ENCODE measurements at regions not wholly inside any gene's neighbourhood (a gene's known extent, or its start where the extent isn't known, plus 50 kb on each side); places are given as distances from the start of the nearest gene placed in this dataset.

- Mint-ChIP-seq H3K27ac (no peak overlapping the region), H3K4me3 (no peak overlapping the region), H3K27me3 (no peaks in the 10 kb centered on the region), H3K9me3 (no peaks in the 10 kb centered on the region), H3K4me1 (ENCODE audit: unreplicated experiment) (no peaks in the 10 kb centered on the region), H3K36me3 (no peaks in the 10 kb centered on the region)
- DNase-seq (ENCODE audit: extremely low spot score, unreplicated experiment), result no peak
- no peak for TF ChIP-seq CTCF (conservative IDR thresholded peaks at IDR 0.05)
These were observed 945.8 kb upstream of the CRIM1 start for GRCh38 chr2:35409762-35410161.

- Mint-ChIP-seq H3K27me3 (no peaks in the 10 kb centered on the region), H3K27ac (no peak overlapping the region), H3K36me3 (no peaks in the 10 kb centered on the region), H3K9me3 (no peaks in the 10 kb centered on the region), H3K4me1 (ENCODE audit: unreplicated experiment) (no peaks in the 10 kb centered on the region), H3K4me3 (no peak overlapping the region)
- no peak for TF ChIP-seq CTCF (conservative IDR thresholded peaks at IDR 0.05)
- no peak for DNase-seq (ENCODE audit: extremely low spot score, unreplicated experiment)
These were observed 947.3 kb upstream of the CRIM1 start for GRCh38 chr2:35408320-35408719.

GRCh38 chr2:35391736-35392442 is 963.7 kb upstream of the CRIM1 start:
- no peak overlapping the region for H3K4me3 Mint-ChIP-seq

GRCh38 chr2:35378791-35379190 is 976.8 kb upstream of the CRIM1 start:
- no peaks in the 10 kb centered on the region for H3K27me3 Mint-ChIP-seq
- H3K4me1 Mint-ChIP-seq (ENCODE audit: unreplicated experiment), result no peaks in the 10 kb centered on the region
- no peaks in the 10 kb centered on the region for H3K36me3 Mint-ChIP-seq
- no peak for TF ChIP-seq CTCF (conservative IDR thresholded peaks at IDR 0.05)
- no peak for DNase-seq (ENCODE audit: extremely low spot score, unreplicated experiment)
- peaks cover 4% of the 10 kb centered on the region for H3K9me3 Mint-ChIP-seq
- H3K4me3 Mint-ChIP-seq, result no peak overlapping the region
- H3K27ac Mint-ChIP-seq, result no peak overlapping the region

More at GRCh38 chr2:35391736-35392442, 963.7 kb upstream of the CRIM1 start:
- no peaks in the 10 kb centered on the region for H3K27me3 Mint-ChIP-seq
- no peak for TF ChIP-seq CTCF (conservative IDR thresholded peaks at IDR 0.05)
- no peaks in the 10 kb centered on the region for H3K4me1 Mint-ChIP-seq (ENCODE audit: unreplicated experiment)
- DNase-seq (ENCODE audit: extremely low spot score, unreplicated experiment), result no peak
- H3K9me3 Mint-ChIP-seq, result no peaks in the 10 kb centered on the region
- H3K27ac Mint-ChIP-seq, result no peak overlapping the region
- no peaks in the 10 kb centered on the region for H3K36me3 Mint-ChIP-seq

GRCh38 chr2:35374845-35375244 is 980.7 kb upstream of the CRIM1 start:
- Mint-ChIP-seq H3K9me3 (peaks cover 6% of the 10 kb centered on the region), H3K4me1 (ENCODE audit: unreplicated experiment) (no peaks in the 10 kb centered on the region), H3K27me3 (no peaks in the 10 kb centered on the region), H3K27ac (no peak overlapping the region), H3K4me3 (no peak overlapping the region), H3K36me3 (no peaks in the 10 kb centered on the region)
- TF ChIP-seq CTCF (conservative IDR thresholded peaks at IDR 0.05), result no peak
- no peak for DNase-seq (ENCODE audit: extremely low spot score, unreplicated experiment)
